Duodenal mucosa (tissue), 2 donors: ENCODE measurements at regions not wholly inside any gene's neighbourhood (a gene's known extent, or its start where the extent isn't known, plus 50 kb on each side); places are given as distances from the start of the nearest gene placed in this dataset.
"Not testable (repeated sequence)": the region's sequence is repeated elsewhere in the genome, so short reads cannot be mapped to it uniquely, and the experiment has no call there.

ENCODE experiments used
- H3K27ac ChIP-seq: one replicate; pipeline ENCODE4 v1.7.0; 2013; ENCODE audit warnings: low read depth, low read length
- H3K27me3 ChIP-seq, 2 donors: one replicate each; pipeline ENCODE4 v1.7.0; 2013; ENCODE audit warnings: low read length in 2 of 2, control low read depth in 1 of 2; ENCODE audit not compliant: insufficient read depth in 2 of 2, control insufficient read depth in 1 of 2
- H3K36me3 ChIP-seq, 2 donors: one replicate each; pipeline ENCODE4 v1.7.0; 2013; ENCODE audit warnings: low read length in 2 of 2, control low read depth in 1 of 2; ENCODE audit not compliant: insufficient read depth in 2 of 2, control insufficient read depth in 1 of 2
- H3K4me1 ChIP-seq, 2 donors: one replicate each; pipeline ENCODE4 v1.7.0; 2013; ENCODE audit warnings: low read length in 2 of 2, control low read depth in 1 of 2; ENCODE audit not compliant: insufficient read depth in 2 of 2, control insufficient read depth in 1 of 2
- H3K4me3 ChIP-seq, 2 donors: one replicate each; pipeline ENCODE4 v1.7.0; 2013; ENCODE audit warnings: low read length in 2 of 2, low read depth in 1 of 2
- H3K9ac ChIP-seq, 2 donors: one replicate each; pipeline ENCODE4 v1.7.0; 2013; ENCODE audit warnings: low read length in 2 of 2, low read depth in 1 of 2
- H3K9me3 ChIP-seq, 2 donors: one replicate each; pipeline ENCODE4 v1.7.0; 2013; ENCODE audit warnings: low read length in 2 of 2, control low read depth in 1 of 2; ENCODE audit not compliant: control insufficient read depth in 1 of 2

- H3K9me3 ChIP-seq: peaks cover 0 to 3% of the 10 kb centered on the region in 2 donors
Measured at GRCh38 chr10:6842722-6843121, 262.6 kb upstream of the PRKCQ start.

GRCh38 chr10:6841761-6842160, 261.7 kb upstream of the PRKCQ start:
- no peaks in the 10 kb centered on the region for H3K4me1 ChIP-seq
- H3K9me3 ChIP-seq: peaks cover 0 to 3% of the 10 kb centered on the region in 2 donors
- H3K27ac ChIP-seq: no peak overlapping the region
- H3K27me3 ChIP-seq: no peaks in the 10 kb centered on the region
- H3K4me3 ChIP-seq: no peak overlapping the region
- H3K36me3 ChIP-seq: no peaks in the 10 kb centered on the region
- no peak overlapping the region for H3K9ac ChIP-seq

More at GRCh38 chr10:6842722-6843121, 262.6 kb upstream of the PRKCQ start:
- no peak overlapping the region for H3K9ac ChIP-seq
- H3K27me3 ChIP-seq: no peaks in the 10 kb centered on the region
- no peak overlapping the region for H3K27ac ChIP-seq
- no peak overlapping the region for H3K4me3 ChIP-seq
- H3K36me3 ChIP-seq: no peaks in the 10 kb centered on the region
- H3K4me1 ChIP-seq: no peaks in the 10 kb centered on the region

DNA sequence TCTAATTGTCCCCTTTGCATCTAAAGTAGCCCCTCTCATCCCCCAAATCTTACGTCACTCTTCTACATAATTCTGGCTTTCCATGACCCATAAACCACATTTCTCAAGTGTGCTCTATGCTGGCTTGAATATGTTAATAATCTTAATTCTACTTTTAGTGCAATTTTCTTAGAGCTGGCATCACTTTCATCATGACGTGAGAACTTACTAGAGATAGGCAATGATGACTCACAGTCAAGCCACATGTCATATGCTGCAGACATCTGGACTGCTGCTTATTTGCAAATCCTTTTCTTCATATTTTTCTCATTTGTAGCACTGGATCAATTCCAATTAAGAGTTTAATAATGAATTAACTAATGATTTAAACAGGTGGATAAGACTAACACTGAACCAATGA, 260.7 kb upstream of the PRKCQ start:
- Histone ChIP-seq H3K4me3 (no peak overlapping the region), H3K36me3 (no peaks in the 10 kb centered on the region), H3K9ac (no peak overlapping the region), H3K9me3 (peaks cover 0 to 3% of the 10 kb centered on the region in 2 donors), H3K27me3 (no peaks in the 10 kb centered on the region), H3K27ac (no peak overlapping the region), H3K4me1 (no peaks in the 10 kb centered on the region)

DNA sequence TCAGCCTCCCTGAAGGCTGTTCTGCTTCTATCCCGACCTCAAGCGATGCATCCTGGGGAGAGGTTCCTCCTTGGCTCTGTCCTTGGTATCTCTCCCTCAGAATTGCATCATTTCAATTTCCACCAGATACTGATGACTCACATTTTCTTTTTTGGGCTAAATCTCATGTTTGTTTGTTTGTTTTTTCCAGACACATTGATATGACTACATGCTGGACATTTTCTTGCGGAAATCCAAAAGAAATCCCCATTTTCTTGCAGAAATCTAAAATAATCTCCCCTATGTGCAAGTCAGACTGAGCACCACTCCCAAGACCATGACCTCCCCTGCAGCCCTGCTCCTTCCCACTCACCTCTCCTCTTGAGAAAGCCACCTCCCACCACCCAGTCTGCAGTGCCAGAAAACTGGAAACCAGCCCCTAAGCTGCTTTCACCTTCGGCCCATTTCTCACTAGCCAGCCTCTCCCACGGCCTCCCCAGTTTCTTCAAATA, 260.2 kb upstream of the PRKCQ start:
- Histone ChIP-seq H3K27ac (no peak overlapping the region), H3K4me1 (no peaks in the 10 kb centered on the region), H3K9me3 (peaks cover 0 to 3% of the 10 kb centered on the region in 2 donors), H3K4me3 (no peak overlapping the region), H3K9ac (no peak overlapping the region), H3K27me3 (no peaks in the 10 kb centered on the region), H3K36me3 (no peaks in the 10 kb centered on the region)

GRCh38 chr10:6838118-6838517, 258.0 kb upstream of the PRKCQ start:
- Histone ChIP-seq H3K4me3 (no peak overlapping the region), H3K9ac (no peak overlapping the region), H3K36me3 (no peaks in the 10 kb centered on the region), H3K9me3 (peaks cover 0 to 3% of the 10 kb centered on the region in 2 donors), H3K27ac (no peak overlapping the region), H3K27me3 (no peaks in the 10 kb centered on the region), H3K4me1 (no peaks in the 10 kb centered on the region)

DNA sequence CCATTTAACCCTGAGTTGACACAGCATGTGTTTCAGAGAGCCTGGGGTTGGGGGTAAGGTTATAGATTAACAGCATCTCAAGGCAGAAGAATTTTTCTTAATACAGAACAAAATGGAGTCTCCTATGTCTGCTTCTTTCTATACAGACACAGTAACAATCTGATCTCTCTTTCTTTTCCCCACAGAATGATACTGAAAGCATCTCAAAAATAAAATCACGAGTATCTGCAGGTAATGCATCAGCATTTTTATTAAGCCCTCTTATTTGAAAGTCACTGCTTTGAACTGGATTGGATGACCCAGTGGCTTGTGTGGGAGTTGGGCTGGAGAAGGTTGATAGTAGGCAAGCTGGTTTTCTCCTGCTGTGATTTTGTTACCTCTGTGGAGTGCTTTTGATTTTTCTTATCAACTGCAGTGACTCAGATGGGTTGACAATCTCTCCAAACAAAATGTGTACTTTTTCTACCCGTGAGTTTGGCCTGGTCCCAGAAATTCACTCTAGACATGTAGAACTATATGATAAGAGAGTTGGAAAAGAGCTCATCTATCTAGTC, 253.5 kb upstream of the PRKCQ start:
- no peak overlapping the region for H3K4me3 ChIP-seq
- no peaks in the 10 kb centered on the region for H3K27me3 ChIP-seq
- no peak overlapping the region for H3K27ac ChIP-seq
- no peaks in the 10 kb centered on the region for H3K36me3 ChIP-seq
- no peaks in the 10 kb centered on the region for H3K9me3 ChIP-seq
- H3K9ac ChIP-seq: no peak overlapping the region
- no peaks in the 10 kb centered on the region for H3K4me1 ChIP-seq

DNA sequence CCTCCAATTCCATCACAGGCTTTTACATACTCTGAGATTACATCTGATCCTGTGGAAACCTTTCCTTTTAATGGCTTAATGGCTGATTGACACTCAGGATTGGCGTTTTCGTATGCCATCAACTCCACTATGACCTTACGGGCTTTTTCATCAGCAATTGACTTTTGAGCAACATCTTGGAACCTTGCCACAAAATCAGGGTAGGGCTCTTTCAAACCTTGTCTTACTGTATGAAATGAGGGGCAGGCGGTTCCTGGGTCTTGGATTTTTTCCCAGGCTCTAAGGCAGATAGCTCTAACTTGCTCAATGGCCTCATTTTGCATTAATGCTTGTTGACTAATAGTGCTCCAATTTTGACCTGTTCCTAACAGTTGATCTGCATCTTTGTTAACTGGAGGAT, 250.9 kb upstream of the PRKCQ start:
- H3K9me3 ChIP-seq, H3K27ac ChIP-seq, H3K4me1 ChIP-seq, H3K27me3 ChIP-seq, H3K4me3 ChIP-seq, H3K9ac ChIP-seq, H3K36me3 ChIP-seq: not testable (repeated sequence)

GRCh38 chr10:6824793-6825192, 244.7 kb upstream of the PRKCQ start:
- H3K27ac ChIP-seq, H3K27me3 ChIP-seq, H3K9ac ChIP-seq, H3K4me3 ChIP-seq, H3K4me1 ChIP-seq, H3K36me3 ChIP-seq, H3K9me3 ChIP-seq: not testable (repeated sequence)

GRCh38 chr10:6823770-6824169, 243.7 kb upstream of the PRKCQ start:
- Histone ChIP-seq H3K9me3 (no peaks in the 10 kb centered on the region), H3K36me3 (no peaks in the 10 kb centered on the region), H3K4me3 (no peak overlapping the region), H3K27me3 (no peaks in the 10 kb centered on the region), H3K27ac (no peak overlapping the region), H3K4me1 (no peaks in the 10 kb centered on the region), H3K9ac (no peak overlapping the region)

GRCh38 chr10:6819301-6819700, 239.2 kb upstream of the PRKCQ start:
- Histone ChIP-seq H3K27ac (no peak overlapping the region), H3K36me3 (no peaks in the 10 kb centered on the region), H3K9ac (no peak overlapping the region), H3K27me3 (no peaks in the 10 kb centered on the region), H3K9me3 (no peaks in the 10 kb centered on the region), H3K4me3 (no peak overlapping the region), H3K4me1 (no peaks in the 10 kb centered on the region)

DNA sequence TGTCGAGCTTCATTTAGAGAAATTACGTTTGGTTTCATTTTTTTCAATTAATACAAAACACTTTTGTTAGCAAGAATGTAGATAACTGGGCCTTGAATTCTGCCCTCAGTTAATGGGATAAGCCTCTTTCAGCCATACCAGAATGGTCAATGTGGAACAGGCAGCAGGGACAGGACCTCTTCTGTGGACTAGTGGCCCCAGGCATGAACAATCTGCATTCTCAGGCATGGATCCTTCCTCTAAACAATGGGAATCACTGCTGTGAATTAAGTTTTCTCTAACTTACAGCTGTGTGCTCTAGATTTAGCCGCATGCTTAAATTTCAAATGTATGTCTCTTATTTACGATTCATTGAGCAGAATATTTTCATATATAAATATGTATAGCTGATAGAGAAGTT, 237.7 kb upstream of the PRKCQ start:
- no peak overlapping the region for H3K4me3 ChIP-seq
- H3K27me3 ChIP-seq: no peaks in the 10 kb centered on the region
- no peaks in the 10 kb centered on the region for H3K36me3 ChIP-seq
- no peaks in the 10 kb centered on the region for H3K9me3 ChIP-seq
- H3K9ac ChIP-seq: no peak overlapping the region
- H3K27ac ChIP-seq: no peak overlapping the region
- no peaks in the 10 kb centered on the region for H3K4me1 ChIP-seq
